HG02973 (cell line): ENCODE measurements at regions not wholly inside any gene's neighbourhood (a gene's known extent, or its start where the extent isn't known, plus 50 kb on each side); places are given as distances from the start of the nearest gene placed in this dataset.
"Not testable (repeated sequence)": the region's sequence is repeated elsewhere in the genome, so short reads cannot be mapped to it uniquely, and the experiment has no call there.

Experiments used
- ATAC-seq: cut with Tn5 transposase; IDR thresholded peaks from one replicate; pipeline ENCODE4 v1.9.1; 2021; ENCODE audit warnings: moderate library complexity; ENCODE audit not compliant: unreplicated experiment

- ATAC-seq: no peak
These were observed 160.1 kb downstream of the TBX15 start for GRCh38 chr1:118828038-118828437.

GRCh38 chr1:118827636-118828035 is 160.5 kb downstream of the TBX15 start:
- ATAC-seq: no peak

- ATAC-seq: no peak
These were observed 160.9 kb downstream of the TBX15 start for GRCh38 chr1:118827207-118827606.

- no peak for ATAC-seq
These were observed 161.5 kb downstream of the TBX15 start for GRCh38 chr1:118826669-118827068.

GRCh38 chr1:118825619-118826018 is 162.5 kb downstream of the TBX15 start:
- no peak for ATAC-seq

GRCh38 chr1:118821801-118822200 is 166.3 kb downstream of the TBX15 start:
- no peak for ATAC-seq

- no peak for ATAC-seq
These were observed 167.3 kb downstream of the TBX15 start for GRCh38 chr1:118820864-118821263.

GRCh38 chr1:118815909-118816308 is 172.2 kb downstream of the TBX15 start:
- no peak for ATAC-seq

- no peak for ATAC-seq
These were observed 175.6 kb downstream of the TBX15 start for GRCh38 chr1:118812555-118812954.

GRCh38 chr1:118811156-118811555 is 177.0 kb downstream of the TBX15 start:
- ATAC-seq: no peak

GRCh38 chr1:118809586-118809985 is 178.6 kb downstream of the TBX15 start:
- no peak for ATAC-seq

- not testable (repeated sequence) for ATAC-seq
These were observed 185.0 kb downstream of the TBX15 start for GRCh38 chr1:118803128-118803527.

- ATAC-seq: no peak
These were observed 196.9 kb downstream of the TBX15 start for GRCh38 chr1:118791094-118791691.

- no peak for ATAC-seq
These were observed 199.7 kb downstream of the TBX15 start for GRCh38 chr1:118788463-118788862.

- no peak for ATAC-seq
These were observed 201.5 kb downstream of the TBX15 start for GRCh38 chr1:118786454-118787155.

- ATAC-seq: no peak
These were observed 202.9 kb downstream of the TBX15 start for GRCh38 chr1:118785246-118785645.

- ATAC-seq: no peak
These were observed 204.9 kb downstream of the TBX15 start for GRCh38 chr1:118783095-118783758.

GRCh38 chr1:118773656-118774055 is 214.5 kb downstream of the TBX15 start:
- no peak for ATAC-seq

GRCh38 chr1:118767971-118768370 is 220.2 kb downstream of the TBX15 start:
- ATAC-seq: no peak

- no peak for ATAC-seq
These were observed 234.2 kb downstream of the TBX15 start for GRCh38 chr1:118753976-118754375.

- ATAC-seq: no peak
These were observed 237.0 kb downstream of the TBX15 start for GRCh38 chr1:118751166-118751565.

GRCh38 chr1:118744420-118744819 is 243.7 kb downstream of the TBX15 start:
- ATAC-seq: no peak
